Gastroesophageal sphincter (tissue), 3 donors: ENCODE measurements at regions not wholly inside any gene's neighbourhood (a gene's known extent, or its start where the extent isn't known, plus 50 kb on each side); places are given as distances from the start of the nearest gene placed in this dataset.

Experiments
- POLR2A ChIP-seq, 2 donors: fragments of 450-650 bp; IDR thresholded peaks; one replicate each; pipeline ENCODE4 v1.6.1; 2017; ENCODE audit warnings: antibody characterized with exemption in 2 of 2, mild to moderate bottlenecking in 2 of 2, moderate library complexity in 1 of 2
- TF ChIP-seq, protein P1 (sequence below), 4 experiments: fragments of 200-600 bp in 2 of 4; fragments of 450-650 bp in 2 of 4; sonication (generic) in 1 of 4; IDR thresholded peaks; one replicate each; pipeline ENCODE4 v1.5.1; 2017 to 2019; ENCODE audit warnings: antibody characterized with exemption in 4 of 4, mild to moderate bottlenecking in 2 of 4, moderate library complexity in 2 of 4

GRCh38 chr12:113674996-113675395, 203.3 kb upstream of the LHX5 start:
- TF ChIP-seq, protein P1, sequence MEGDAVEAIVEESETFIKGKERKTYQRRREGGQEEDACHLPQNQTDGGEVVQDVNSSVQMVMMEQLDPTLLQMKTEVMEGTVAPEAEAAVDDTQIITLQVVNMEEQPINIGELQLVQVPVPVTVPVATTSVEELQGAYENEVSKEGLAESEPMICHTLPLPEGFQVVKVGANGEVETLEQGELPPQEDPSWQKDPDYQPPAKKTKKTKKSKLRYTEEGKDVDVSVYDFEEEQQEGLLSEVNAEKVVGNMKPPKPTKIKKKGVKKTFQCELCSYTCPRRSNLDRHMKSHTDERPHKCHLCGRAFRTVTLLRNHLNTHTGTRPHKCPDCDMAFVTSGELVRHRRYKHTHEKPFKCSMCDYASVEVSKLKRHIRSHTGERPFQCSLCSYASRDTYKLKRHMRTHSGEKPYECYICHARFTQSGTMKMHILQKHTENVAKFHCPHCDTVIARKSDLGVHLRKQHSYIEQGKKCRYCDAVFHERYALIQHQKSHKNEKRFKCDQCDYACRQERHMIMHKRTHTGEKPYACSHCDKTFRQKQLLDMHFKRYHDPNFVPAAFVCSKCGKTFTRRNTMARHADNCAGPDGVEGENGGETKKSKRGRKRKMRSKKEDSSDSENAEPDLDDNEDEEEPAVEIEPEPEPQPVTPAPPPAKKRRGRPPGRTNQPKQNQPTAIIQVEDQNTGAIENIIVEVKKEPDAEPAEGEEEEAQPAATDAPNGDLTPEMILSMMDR (IDR thresholded peaks at IDR 0.05) = no peak
- TF ChIP-seq POLR2A (IDR thresholded peaks at IDR 0.05) = no peak
